ENCODE measurements at regions not wholly inside any gene's neighbourhood (a gene's known extent, or its start where the extent isn't known, plus 50 kb on each side); places are given as distances from the start of the nearest gene placed in this dataset.

- no peak overlapping the region for H3K4me2 ChIP-seq (ENCODE audit: insufficient read depth, insufficient read length, low read length)
- no peak overlapping the region for H3K14ac ChIP-seq (ENCODE audit: insufficient read depth, low read length)
- H3K4ac ChIP-seq (ENCODE audit: low read depth, low read length), result no peak overlapping the region
- H3K27ac ChIP-seq (ENCODE audit: insufficient read length, low read depth, low read length), result no peak overlapping the region
- no peak overlapping the region for H3K18ac ChIP-seq (ENCODE audit: insufficient read length, low read depth, low read length)
- H2BK15ac ChIP-seq (ENCODE audit: low read depth, low read length), result no peak overlapping the region
- no peak overlapping the region for H4K5ac ChIP-seq (ENCODE audit: insufficient read length, low read depth, low read length)
- H4K91ac ChIP-seq (ENCODE audit: insufficient read length, low read depth, low read length), result no peak overlapping the region
- Mint-ChIP-seq H3K27me3 (ENCODE audit: low read depth) (peaks cover 17% of the 10 kb centered on the region), H3K4me3 (no peak overlapping the region), H3K36me3 (ENCODE audit: insufficient read depth in 1 of 3, low read depth in 3 of 3) (peaks cover 0 to 2% (median 0%) of the 10 kb centered on the region in 3 experiments; a peak in 2 of 7 replicates), H3K4me1 (no peaks in the 10 kb centered on the region; a peak in 1 of 4 replicates), H3K9me3 (peaks cover 53% of the 10 kb centered on the region in 2 experiments), H3K27ac (no peak overlapping the region)
- no peaks in the 10 kb centered on the region; the same call in 1 of the 2 replicates for H3K4me1 ChIP-seq (ENCODE audit: insufficient read depth, low read length)
- no peaks in the 10 kb centered on the region for H4K20me1 ChIP-seq (ENCODE audit: control insufficient read depth, insufficient read depth, insufficient read length)
- no peaks in the 10 kb centered on the region for H3K23me2 ChIP-seq (ENCODE audit: insufficient read length, low read depth, low read length, poor library complexity, severe bottlenecking)
- H4K8ac ChIP-seq (replicated peaks; ENCODE audit: insufficient read length, low read depth, low read length), result no peak overlapping the region
- H3K79me2 ChIP-seq (ENCODE audit: insufficient read depth, low read length), result no peaks in the 10 kb centered on the region
- H2BK20ac ChIP-seq (ENCODE audit: low read depth, low read length, poor library complexity, severe bottlenecking), result no peak overlapping the region
- no CpG with 5 or more reads among the region's 3 CpGs for WGBS (ENCODE audit: extremely low coverage, insufficient read length, low lambda C conversion rate)
- H3K79me1 ChIP-seq (ENCODE audit: insufficient read depth, low read depth, low read length, poor library complexity, severe bottlenecking), result no peaks in the 10 kb centered on the region
- H2BK120ac ChIP-seq (ENCODE audit: low read depth, low read length, poor library complexity, severe bottlenecking), result no peak overlapping the region
- no peak overlapping the region for H3K9ac ChIP-seq (ENCODE audit: extremely low read depth, insufficient read length, low read length)
- no peaks in the 10 kb centered on the region for H3K27me3 ChIP-seq (ENCODE audit: insufficient read depth, low read length)
- no peak overlapping the region for H2BK12ac ChIP-seq (ENCODE audit: insufficient read length, low read depth, low read length)
- DNase-seq, result no peak
- H3T11ph ChIP-seq (ENCODE audit: low read length), result no peak overlapping the region
- no peak overlapping the region for H2AK5ac ChIP-seq (ENCODE audit: insufficient read length, low read length)
- H3K56ac ChIP-seq (ENCODE audit: insufficient read length, low read depth, low read length), result no peak overlapping the region
- peaks cover 5% of the 10 kb centered on the region for H3K9me3 ChIP-seq (ENCODE audit: control insufficient read depth, low read depth, low read length)
- no peak overlapping the region for H2BK5ac ChIP-seq (ENCODE audit: insufficient read length, low read length)
- H3K23ac ChIP-seq (ENCODE audit: insufficient read length, low read depth, low read length), result no peak overlapping the region
- TF ChIP-seq, protein P1, sequence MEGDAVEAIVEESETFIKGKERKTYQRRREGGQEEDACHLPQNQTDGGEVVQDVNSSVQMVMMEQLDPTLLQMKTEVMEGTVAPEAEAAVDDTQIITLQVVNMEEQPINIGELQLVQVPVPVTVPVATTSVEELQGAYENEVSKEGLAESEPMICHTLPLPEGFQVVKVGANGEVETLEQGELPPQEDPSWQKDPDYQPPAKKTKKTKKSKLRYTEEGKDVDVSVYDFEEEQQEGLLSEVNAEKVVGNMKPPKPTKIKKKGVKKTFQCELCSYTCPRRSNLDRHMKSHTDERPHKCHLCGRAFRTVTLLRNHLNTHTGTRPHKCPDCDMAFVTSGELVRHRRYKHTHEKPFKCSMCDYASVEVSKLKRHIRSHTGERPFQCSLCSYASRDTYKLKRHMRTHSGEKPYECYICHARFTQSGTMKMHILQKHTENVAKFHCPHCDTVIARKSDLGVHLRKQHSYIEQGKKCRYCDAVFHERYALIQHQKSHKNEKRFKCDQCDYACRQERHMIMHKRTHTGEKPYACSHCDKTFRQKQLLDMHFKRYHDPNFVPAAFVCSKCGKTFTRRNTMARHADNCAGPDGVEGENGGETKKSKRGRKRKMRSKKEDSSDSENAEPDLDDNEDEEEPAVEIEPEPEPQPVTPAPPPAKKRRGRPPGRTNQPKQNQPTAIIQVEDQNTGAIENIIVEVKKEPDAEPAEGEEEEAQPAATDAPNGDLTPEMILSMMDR (conservative IDR thresholded peaks at IDR 0.05), result no peak
- no peak overlapping the region for H2AFZ ChIP-seq (ENCODE audit: low read length)
Measured at GRCh38 chrX:150234126-150234525, 129.0 kb upstream of the MAMLD1 start.
